PC-9 (cell line): ENCODE measurements at regions not wholly inside any gene's neighbourhood (a gene's known extent, or its start where the extent isn't known, plus 50 kb on each side); places are given as distances from the start of the nearest gene placed in this dataset.

Experiments used
- CTCF ChIP-seq: fragments of 200-600 bp; sonication (generic); conservative IDR thresholded peaks from 2 replicates; pipeline ENCODE4 v1.6.1; 2017; ENCODE audit warnings: mixed run types, antibody characterized with exemption, mild to moderate bottlenecking, moderate library complexity
- EZH2 ChIP-seq: fragments of 200-600 bp; sonication (generic); IDR thresholded peaks from 2 replicates; pipeline ENCODE4 v1.8.0; 2017; ENCODE audit warnings: antibody characterized with exemption, low read depth

- TF ChIP-seq CTCF (peak; percentile 53), EZH2 (no peak)
Observed at GRCh38 chr11:25970726-25971508, 361.0 kb upstream of the ANO3 start.
